WERI-Rb-1 (cell line): ENCODE measurements at regions not wholly inside any gene's neighbourhood (a gene's known extent, or its start where the extent isn't known, plus 50 kb on each side); places are given as distances from the start of the nearest gene placed in this dataset.

Experiments
- DNase-seq: peaks from one replicate; pipeline ENCODE4 v3.0.0-alpha.2; 2020
- H3K27ac ChIP-seq: fragments of 250-450 bp; sonication (Bioruptor Pico); 2 replicates; pipeline ENCODE4 v1.5.1; 2020; ENCODE audit warnings: mild to moderate bottlenecking, moderate library complexity
- H3K27me3 ChIP-seq: fragments of 250-450 bp; sonication (Bioruptor Pico); 2 replicates; pipeline ENCODE4 v1.5.1; 2021; ENCODE audit warnings: mild to moderate bottlenecking, low read depth, moderate library complexity; ENCODE audit not compliant: insufficient read depth, severe bottlenecking
- H3K36me3 ChIP-seq: fragments of 250-450 bp; sonication (Bioruptor Pico); 2 replicates; pipeline ENCODE4 v1.5.1; 2020; ENCODE audit warnings: mild to moderate bottlenecking, moderate library complexity
- H3K4me3 ChIP-seq: 2 replicates; pipeline ENCODE4 v1.5.1; 2011; ENCODE audit warnings: low read depth, mild to moderate bottlenecking, control low read depth, low read length
- H3K9me3 ChIP-seq: fragments of 250-450 bp; sonication (Bioruptor Pico); 2 replicates; pipeline ENCODE4 v1.5.1; 2021; ENCODE audit warnings: mild to moderate bottlenecking, moderate library complexity; ENCODE audit not compliant: severe bottlenecking
- CTCF ChIP-seq: IDR thresholded peaks from 2 replicates; pipeline ENCODE4 v1.5.1; 2011; ENCODE audit warnings: low read depth, mild to moderate bottlenecking, control low read depth, inconsistent platforms, low read length

- no peaks in the 10 kb centered on the region for H3K36me3 ChIP-seq
- H3K27me3 ChIP-seq: no peaks in the 10 kb centered on the region
- no peak overlapping the region for H3K4me3 ChIP-seq
- DNase-seq: no peak
- no peak overlapping the region for H3K27ac ChIP-seq
- H3K9me3 ChIP-seq: peaks cover 15% of the 10 kb centered on the region
- TF ChIP-seq CTCF: no peak
Observed at GRCh38 chr14:76677534-76678145, 83.6 kb upstream of the VASH1 start.

- no peak overlapping the region for H3K4me3 ChIP-seq
- no peak for DNase-seq
- no peak for TF ChIP-seq CTCF
- H3K36me3 ChIP-seq: no peaks in the 10 kb centered on the region
- no peaks in the 10 kb centered on the region for H3K27me3 ChIP-seq
- H3K9me3 ChIP-seq: peaks cover 15% of the 10 kb centered on the region
- no peak overlapping the region for H3K27ac ChIP-seq
Observed at GRCh38 chr14:76678244-76678800, 82.9 kb upstream of the VASH1 start.

GRCh38 chr14:76682367-76682766 lies 78.9 kb upstream of the VASH1 start:
- H3K36me3 ChIP-seq: no peaks in the 10 kb centered on the region
- no peaks in the 10 kb centered on the region for H3K27me3 ChIP-seq
- no peak for DNase-seq
- no peak overlapping the region for H3K4me3 ChIP-seq
- H3K9me3 ChIP-seq: peaks cover 15% of the 10 kb centered on the region
- no peak for TF ChIP-seq CTCF
- no peak overlapping the region for H3K27ac ChIP-seq

GRCh38 chr14:76686646-76687045 lies 74.6 kb upstream of the VASH1 start:
- DNase-seq: no peak
- H3K9me3 ChIP-seq: peaks cover 9% of the 10 kb centered on the region

GRCh38 chr14:76687611-76688382 lies 73.5 kb upstream of the VASH1 start:
- Histone ChIP-seq H3K27ac (no peak overlapping the region), H3K27me3 (no peaks in the 10 kb centered on the region), H3K4me3 (no peak overlapping the region), H3K36me3 (no peaks in the 10 kb centered on the region), H3K9me3 (no peaks in the 10 kb centered on the region)
- TF ChIP-seq CTCF: no peak
- DNase-seq: no peak

More at GRCh38 chr14:76686646-76687045, 74.6 kb upstream of the VASH1 start:
- no peak for TF ChIP-seq CTCF
- H3K27me3 ChIP-seq: no peaks in the 10 kb centered on the region
- no peaks in the 10 kb centered on the region for H3K36me3 ChIP-seq
- H3K27ac ChIP-seq: no peak overlapping the region
- no peak overlapping the region for H3K4me3 ChIP-seq
